Stimulated activated CD4-positive, alpha-beta T cell treated with anti-CD3 and anti-CD28 coated beads, Interleukin-15, amount 100 ng/mL, for 1 hour (primary cell): ENCODE measurements at regions not wholly inside any gene's neighbourhood (a gene's known extent, or its start where the extent isn't known, plus 50 kb on each side); places are given as distances from the start of the nearest gene placed in this dataset.
"Not testable (repeated sequence)": the region's sequence is repeated elsewhere in the genome, so short reads cannot be mapped to it uniquely, and the experiment has no call there.

Experiments used
- DNase-seq, 2 donors: peaks; one replicate each; pipeline ENCODE4 v3.0.0-alpha.2; 2020; ENCODE audit warnings: low read depth in 1 of 2, low spot score in 1 of 2

- DNase-seq = not testable (repeated sequence)
Observed at GRCh38 chr5:116769953-116770352, 195.3 kb upstream of the SEMA6A start.

- DNase-seq = no peak
Observed at GRCh38 chr5:116769470-116769869, 194.8 kb upstream of the SEMA6A start.

GRCh38 chr5:116766470-116766947 is 191.9 kb upstream of the SEMA6A start:
- no peak for DNase-seq

GRCh38 chr5:116765441-116765840 is 190.8 kb upstream of the SEMA6A start:
- DNase-seq = no peak

- DNase-seq = no peak
Observed at GRCh38 chr5:116764941-116765340, 190.3 kb upstream of the SEMA6A start.

GRCh38 chr5:116763987-116764866 is 189.6 kb upstream of the SEMA6A start:
- no peak for DNase-seq

GRCh38 chr5:116759860-116760640 is 185.4 kb upstream of the SEMA6A start:
- DNase-seq = no peak

- no peak for DNase-seq
Observed at GRCh38 chr5:116757326-116757725, 182.7 kb upstream of the SEMA6A start.

- no peak for DNase-seq
Observed at GRCh38 chr5:116756531-116756930, 181.9 kb upstream of the SEMA6A start.

GRCh38 chr5:116754556-116754955 is 179.9 kb upstream of the SEMA6A start:
- no peak for DNase-seq

GRCh38 chr5:116751684-116752083 is 177.1 kb upstream of the SEMA6A start:
- DNase-seq = no peak

- DNase-seq = no peak
Observed at GRCh38 chr5:116750631-116751580, 176.3 kb upstream of the SEMA6A start.

- no peak for DNase-seq
Observed at GRCh38 chr5:116747881-116748280, 173.3 kb upstream of the SEMA6A start.

- DNase-seq = no peak
Observed at GRCh38 chr5:116746668-116747067, 172.0 kb upstream of the SEMA6A start.

GRCh38 chr5:116740771-116741170 is 166.1 kb upstream of the SEMA6A start:
- no peak for DNase-seq

GRCh38 chr5:116739571-116739970 is 164.9 kb upstream of the SEMA6A start:
- no peak for DNase-seq

GRCh38 chr5:116738615-116739261 is 164.1 kb upstream of the SEMA6A start:
- no peak for DNase-seq

GRCh38 chr5:116738239-116738614 is 163.6 kb upstream of the SEMA6A start:
- DNase-seq = no peak

- no peak for DNase-seq
Observed at GRCh38 chr5:116736671-116737070, 162.0 kb upstream of the SEMA6A start.
